Peyer's patch (tissue), 4 donors: ENCODE measurements at regions not wholly inside any gene's neighbourhood (a gene's known extent, or its start where the extent isn't known, plus 50 kb on each side); places are given as distances from the start of the nearest gene placed in this dataset.

Source experiments
- CTCF ChIP-seq, 6 experiments: fragments of 450-650 bp in 4 of 6; fragments of 200-600 bp in 2 of 6; sonication (generic) in 1 of 6; IDR thresholded peaks; one replicate each; pipeline ENCODE4 v1.5.1; 2017 to 2019; ENCODE audit warnings: antibody characterized with exemption in 6 of 6, mild to moderate bottlenecking in 3 of 6, moderate library complexity in 1 of 6
- POLR2A ChIP-seq, 2 donors: fragments of 450-650 bp; IDR thresholded peaks; one replicate each; pipeline ENCODE4 v1.5.1; 2017; ENCODE audit warnings: antibody characterized with exemption in 2 of 2, mild to moderate bottlenecking in 2 of 2, moderate library complexity in 2 of 2

- TF ChIP-seq POLR2A (IDR thresholded peaks at IDR 0.05) (no peak), CTCF (IDR thresholded peaks at IDR 0.05) (no peak)
Observed at GRCh38 chr5:104298518-104298917, 735.9 kb upstream of the NUDT12 start.
